ENCODE measurements at regions not wholly inside any gene's neighbourhood (a gene's known extent, or its start where the extent isn't known, plus 50 kb on each side); places are given as distances from the start of the nearest gene placed in this dataset.
A peak's percentile ranks its signal among the peaks of the same experiment; 100 is the strongest.

DNA sequence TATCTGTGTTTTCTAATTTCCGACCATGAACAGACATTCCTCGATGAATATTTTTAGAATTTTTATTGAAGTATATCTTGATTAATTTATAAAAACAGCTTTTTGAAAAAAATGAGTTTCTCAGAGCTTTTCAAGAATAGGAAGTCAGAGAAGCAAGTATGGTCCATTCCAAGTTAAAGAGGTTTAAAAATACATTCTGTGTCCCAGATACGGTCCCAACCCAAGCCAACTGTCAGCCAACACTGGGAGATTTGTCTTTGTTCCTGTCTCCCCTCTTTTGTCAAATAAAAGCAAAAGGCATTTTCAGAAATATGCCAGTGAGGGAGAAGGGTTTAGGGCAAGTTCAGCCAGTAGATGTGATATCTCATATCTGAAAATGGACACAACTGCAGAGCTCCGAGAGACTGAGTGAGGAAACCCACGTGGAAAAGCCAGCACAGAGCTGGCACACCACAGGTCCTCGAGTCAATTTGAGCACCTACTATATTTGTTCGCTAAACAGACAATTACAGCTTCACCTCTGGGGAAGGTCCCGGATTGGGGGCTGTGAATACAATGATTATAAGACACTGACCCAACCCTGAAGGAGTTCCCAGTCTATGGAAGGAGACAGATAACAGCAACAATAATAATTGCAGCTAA lies 59.8 kb downstream of the C11orf91 start:
- H3K9me3 Mint-ChIP-seq, result no peaks in the 10 kb centered on the region
- H3K27me3 Mint-ChIP-seq (ENCODE audit: insufficient read depth), result no peaks in the 10 kb centered on the region
- no peak for TF ChIP-seq CTCF (IDR thresholded peaks at IDR 0.05)
- peaks cover 26% of the 10 kb centered on the region for H3K36me3 Mint-ChIP-seq (ENCODE audit: low read depth)
- no peak overlapping the region for H3K27ac Mint-ChIP-seq
- no peak overlapping the region for H3K4me3 Mint-ChIP-seq
- no peak for DNase-seq
- peaks cover 29% of the 10 kb centered on the region for H3K4me1 Mint-ChIP-seq (ENCODE audit: low read depth)

DNA sequence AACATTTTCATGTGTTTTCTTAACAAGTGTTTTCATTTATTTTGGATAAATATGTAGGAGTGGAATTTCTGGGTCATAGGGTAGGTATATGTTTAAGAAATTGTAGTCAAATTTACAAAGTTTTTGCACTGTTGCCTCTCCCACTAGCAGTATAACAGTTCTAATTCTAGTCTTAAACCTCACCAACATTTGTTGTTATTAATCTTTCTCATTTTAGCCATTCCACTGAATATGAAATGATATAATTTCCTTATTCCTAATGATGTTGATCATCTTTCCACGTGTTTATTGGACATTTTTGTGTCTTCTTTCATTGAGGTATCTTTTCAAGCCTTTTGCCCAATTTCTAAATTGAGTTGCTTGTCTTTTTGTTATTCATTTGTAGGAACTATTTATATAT lies 62.0 kb downstream of the C11orf91 start:
- Mint-ChIP-seq H3K27me3 (ENCODE audit: insufficient read depth) (no peaks in the 10 kb centered on the region), H3K27ac (no peak overlapping the region), H3K9me3 (no peaks in the 10 kb centered on the region), H3K4me1 (ENCODE audit: low read depth) (peaks cover 52% of the 10 kb centered on the region), H3K36me3 (ENCODE audit: low read depth) (peaks cover 26% of the 10 kb centered on the region), H3K4me3 (no peak overlapping the region)
- DNase-seq, result no peak
- TF ChIP-seq CTCF (IDR thresholded peaks at IDR 0.05), result no peak

DNA sequence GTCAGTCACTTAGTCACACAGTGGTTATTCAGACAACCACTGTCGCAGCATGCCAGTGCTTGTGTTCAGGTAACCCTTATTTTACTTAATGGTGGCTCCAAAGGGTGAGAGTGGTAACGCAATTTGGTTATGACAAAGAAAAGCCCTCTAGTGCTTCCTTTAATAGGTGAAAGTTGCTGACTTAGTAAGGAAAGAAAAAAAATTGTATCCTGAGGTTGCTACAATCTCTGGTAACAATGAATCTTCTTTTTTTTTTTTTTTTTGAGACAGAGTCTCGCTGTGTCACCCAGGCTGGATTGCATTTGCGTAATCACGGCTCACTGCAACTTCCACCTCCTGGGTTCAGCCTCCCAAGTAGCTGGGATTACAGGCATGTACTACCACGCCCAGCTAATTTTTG lies 64.5 kb downstream of the C11orf91 start:
- no peaks in the 10 kb centered on the region for H3K27me3 Mint-ChIP-seq (ENCODE audit: insufficient read depth)
- H3K9me3 Mint-ChIP-seq, result no peaks in the 10 kb centered on the region
- no peak for TF ChIP-seq CTCF (IDR thresholded peaks at IDR 0.05)
- peak overlapping the region; percentile 95 for H3K27ac Mint-ChIP-seq
- peaks cover 30% of the 10 kb centered on the region for H3K36me3 Mint-ChIP-seq (ENCODE audit: low read depth)
- peak; percentile 57 for DNase-seq
- peak overlapping the region; percentile 22; the same call in 1 of the 2 replicates for H3K4me3 Mint-ChIP-seq
- peaks cover 71% of the 10 kb centered on the region for H3K4me1 Mint-ChIP-seq (ENCODE audit: low read depth)

DNA sequence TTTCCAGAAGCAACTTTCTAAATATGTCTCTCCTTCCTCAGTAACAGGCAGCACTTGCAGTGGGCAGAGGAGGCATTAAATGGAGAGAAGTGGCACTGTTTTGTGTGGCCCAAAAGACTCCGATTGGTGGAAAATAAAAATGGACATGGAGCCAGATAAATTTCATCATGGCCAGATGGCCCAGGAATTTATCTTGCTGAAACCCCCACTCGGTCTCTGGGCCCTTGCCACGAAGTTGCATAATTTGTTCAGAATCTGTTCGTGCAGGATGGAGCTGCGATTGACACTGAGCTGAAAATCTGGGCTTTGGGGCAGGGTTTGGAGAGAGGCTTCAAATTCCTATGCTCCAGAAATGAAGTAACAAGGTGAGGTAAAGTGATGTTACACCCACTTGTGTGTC lies 65.5 kb downstream of the C11orf91 start:
- Mint-ChIP-seq H3K27ac (peak overlapping the region; percentile 95), H3K9me3 (no peaks in the 10 kb centered on the region), H3K27me3 (ENCODE audit: insufficient read depth) (no peaks in the 10 kb centered on the region), H3K36me3 (ENCODE audit: low read depth) (peaks cover 30% of the 10 kb centered on the region), H3K4me3 (peak overlapping the region; percentile 26; the same call in 1 of the 2 replicates), H3K4me1 (ENCODE audit: low read depth) (peaks cover 78% of the 10 kb centered on the region)
- no peak for TF ChIP-seq CTCF (IDR thresholded peaks at IDR 0.05)
- no peak for DNase-seq

GRCh38 chr11:33634291-33634834 lies 66.3 kb downstream of the C11orf91 start:
- Mint-ChIP-seq H3K9me3 (no peaks in the 10 kb centered on the region), H3K4me1 (ENCODE audit: low read depth) (peaks cover 78% of the 10 kb centered on the region), H3K27me3 (ENCODE audit: insufficient read depth) (no peaks in the 10 kb centered on the region; the same call in 1 of the 2 replicates), H3K36me3 (ENCODE audit: low read depth) (peaks cover 30% of the 10 kb centered on the region), H3K27ac (peak overlapping the region; percentile 95), H3K4me3 (peak overlapping the region; percentile 67)
- no peak for TF ChIP-seq CTCF (IDR thresholded peaks at IDR 0.05)
- peak; percentile 84 for DNase-seq

Data from HFFc6 (cell line).